ENCODE measurements at regions not wholly inside any gene's neighbourhood (a gene's known extent, or its start where the extent isn't known, plus 50 kb on each side); places are given as distances from the start of the nearest gene placed in this dataset.

- TF ChIP-seq ZNF552 (CRISPR knock-in tag; IDR thresholded peaks at IDR 0.05; ENCODE audit: borderline replicate concordance) (no peak), CTCF (CRISPR knock-in tag; IDR thresholded peaks at IDR 0.05) (no peak), SMARCC2 (IDR thresholded peaks at IDR 0.05) (no peak), ARNT (IDR thresholded peaks at IDR 0.05) (no peak), EZH2 (conservative IDR thresholded peaks at IDR 0.05; ENCODE audit: low read depth, low read length) (no peak), MAFG (CRISPR knock-in tag; IDR thresholded peaks at IDR 0.05) (no peak)
Observed at GRCh38 chr12:4041187-4041885, 168.1 kb upstream of the PARP11 start.
